HG03521 (cell line): ENCODE measurements at regions not wholly inside any gene's neighbourhood (a gene's known extent, or its start where the extent isn't known, plus 50 kb on each side); places are given as distances from the start of the nearest gene placed in this dataset.
"Not testable (repeated sequence)": the region's sequence is repeated elsewhere in the genome, so short reads cannot be mapped to it uniquely, and the experiment has no call there.

Experiments used
- ATAC-seq: cut with Tn5 transposase; IDR thresholded peaks from one replicate; pipeline ENCODE4 v1.9.1; 2021; ENCODE audit warnings: mild to moderate bottlenecking, moderate library complexity; ENCODE audit not compliant: unreplicated experiment

DNA sequence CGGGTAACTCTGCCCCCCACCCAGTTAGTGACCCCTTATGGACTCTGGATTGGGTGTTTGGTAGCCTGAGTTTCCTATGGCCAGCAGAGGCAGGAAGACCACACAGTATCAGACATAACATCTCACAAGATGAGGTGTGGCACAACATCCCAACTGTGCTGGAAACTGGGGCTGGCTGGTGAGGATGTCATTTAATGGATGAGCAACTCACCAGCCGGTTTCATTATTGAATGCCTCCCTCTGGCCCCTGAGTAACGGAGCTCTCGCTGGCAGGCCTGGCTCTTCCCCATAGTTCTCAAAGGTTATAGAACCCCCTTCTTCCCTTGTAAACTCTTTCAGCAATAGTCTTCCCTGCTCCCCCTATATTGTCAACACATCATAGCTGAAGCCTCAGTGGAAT is 195.0 kb downstream of the BCL11A start:
- ATAC-seq, result no peak

DNA sequence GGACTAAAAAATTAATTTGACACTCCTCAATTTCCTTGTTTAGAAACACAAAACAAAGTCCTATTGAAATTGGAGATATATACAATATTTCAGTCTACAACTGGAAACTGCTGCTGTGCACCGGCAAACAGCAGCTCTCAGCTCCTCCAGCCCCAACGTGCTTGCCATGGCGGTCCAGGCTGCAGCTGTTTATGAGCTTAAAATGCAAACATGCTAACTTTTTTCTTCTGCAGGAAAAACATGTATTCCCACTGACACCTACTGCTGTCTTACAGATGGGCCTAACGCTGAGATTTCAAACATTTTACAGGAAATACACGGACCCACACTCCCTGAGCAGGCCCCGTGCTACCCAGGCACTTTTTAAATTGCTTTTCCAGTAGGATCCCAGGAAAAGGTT is 195.5 kb downstream of the BCL11A start:
- no peak for ATAC-seq

DNA sequence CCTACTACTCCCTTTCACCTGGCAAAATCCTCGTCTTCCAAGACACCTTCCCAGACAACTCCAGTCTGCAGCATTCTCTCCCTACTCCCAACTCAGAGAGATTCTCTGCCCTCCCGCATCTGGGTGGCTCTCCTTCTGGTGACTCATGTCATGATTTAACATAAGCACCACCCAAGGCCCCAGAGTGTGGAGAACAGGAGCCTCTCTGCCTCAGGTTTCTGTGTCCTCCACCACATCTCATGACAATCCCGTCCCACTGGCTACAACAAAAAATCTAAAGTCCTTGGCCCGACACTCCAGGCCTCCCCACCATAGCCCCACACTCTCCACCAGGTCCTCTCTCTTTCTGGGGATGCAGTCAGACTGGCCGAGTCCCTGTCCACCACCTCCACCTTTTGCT is 197.1 kb downstream of the BCL11A start:
- no peak for ATAC-seq

DNA sequence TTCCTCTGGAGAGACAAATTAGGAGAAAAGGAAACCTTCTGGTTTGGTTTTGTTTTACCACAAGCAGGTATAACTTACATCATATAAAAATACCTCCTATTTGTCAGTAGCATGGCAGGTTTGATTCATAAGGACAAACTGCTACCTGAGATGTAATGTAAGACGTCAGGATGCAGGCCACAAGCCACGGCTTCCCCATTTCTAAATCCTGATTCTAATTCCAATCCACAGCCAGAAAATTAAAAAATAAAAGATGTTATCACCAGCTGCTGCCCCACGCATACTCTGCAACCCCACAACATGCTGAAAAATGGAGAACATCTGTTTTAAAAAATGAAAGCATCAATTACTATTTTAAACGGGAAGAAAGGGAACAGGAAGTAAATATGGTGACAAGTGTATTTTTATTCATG is 197.6 kb downstream of the BCL11A start:
- ATAC-seq, result no peak

DNA sequence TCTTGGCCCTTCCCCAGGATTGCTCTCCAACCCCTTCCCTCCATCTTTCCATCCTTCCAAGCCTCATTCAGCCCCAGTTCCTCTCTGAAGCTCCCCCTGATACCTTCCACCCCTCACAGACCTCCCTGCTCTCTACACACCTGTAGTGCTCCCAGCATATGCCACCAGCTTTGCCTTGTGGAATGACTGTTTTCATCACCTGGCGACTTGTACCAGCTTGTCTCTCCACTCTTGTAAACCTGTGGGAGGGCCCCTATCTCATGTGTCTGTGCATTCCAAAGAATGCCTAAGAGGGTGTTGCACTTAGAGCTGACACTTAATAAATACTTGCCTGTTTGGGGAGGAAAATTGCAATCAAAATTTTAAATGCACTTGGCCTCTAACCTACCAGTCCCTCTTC is 198.7 kb downstream of the BCL11A start:
- no peak for ATAC-seq

DNA sequence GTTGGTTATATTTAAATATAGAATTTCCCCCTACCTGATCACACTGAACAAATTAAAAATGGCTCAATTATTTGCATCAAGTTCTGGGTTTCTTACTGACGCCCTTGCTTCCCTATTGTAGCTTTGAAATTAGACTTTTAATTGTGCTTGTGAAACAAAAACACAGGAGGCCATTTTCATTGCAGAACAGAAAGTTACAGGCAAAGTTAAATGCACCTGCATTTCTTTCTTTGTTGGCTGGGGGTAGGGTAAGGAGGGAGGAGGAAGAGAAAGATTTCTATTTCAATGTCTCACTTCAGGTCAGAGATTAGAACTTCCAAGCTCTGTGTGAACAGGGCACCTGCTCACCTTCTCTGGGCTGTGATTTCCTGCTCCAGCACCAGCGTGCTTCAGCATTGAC is 199.6 kb downstream of the BCL11A start:
- peak; percentile 46 for ATAC-seq

DNA sequence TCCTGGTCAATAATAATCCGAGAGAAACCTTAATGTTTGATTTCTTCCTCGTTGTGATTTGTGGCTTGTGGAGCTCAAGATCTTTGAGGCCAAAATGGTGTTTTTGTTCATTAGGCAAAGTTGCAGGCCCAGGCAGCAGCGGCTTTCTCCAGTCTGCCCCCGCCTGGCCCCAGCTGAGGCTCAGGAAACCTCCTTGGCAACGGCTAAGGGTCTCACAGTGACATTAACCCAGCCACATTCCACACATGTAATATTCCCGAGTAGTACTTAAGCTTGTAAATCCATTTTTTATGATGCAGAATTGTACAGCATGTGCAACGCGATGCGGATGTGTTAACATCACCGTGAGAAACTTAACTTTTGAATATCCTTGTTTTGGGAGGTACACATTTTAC is 200.1 kb downstream of the BCL11A start:
- peak; percentile 11 for ATAC-seq

DNA sequence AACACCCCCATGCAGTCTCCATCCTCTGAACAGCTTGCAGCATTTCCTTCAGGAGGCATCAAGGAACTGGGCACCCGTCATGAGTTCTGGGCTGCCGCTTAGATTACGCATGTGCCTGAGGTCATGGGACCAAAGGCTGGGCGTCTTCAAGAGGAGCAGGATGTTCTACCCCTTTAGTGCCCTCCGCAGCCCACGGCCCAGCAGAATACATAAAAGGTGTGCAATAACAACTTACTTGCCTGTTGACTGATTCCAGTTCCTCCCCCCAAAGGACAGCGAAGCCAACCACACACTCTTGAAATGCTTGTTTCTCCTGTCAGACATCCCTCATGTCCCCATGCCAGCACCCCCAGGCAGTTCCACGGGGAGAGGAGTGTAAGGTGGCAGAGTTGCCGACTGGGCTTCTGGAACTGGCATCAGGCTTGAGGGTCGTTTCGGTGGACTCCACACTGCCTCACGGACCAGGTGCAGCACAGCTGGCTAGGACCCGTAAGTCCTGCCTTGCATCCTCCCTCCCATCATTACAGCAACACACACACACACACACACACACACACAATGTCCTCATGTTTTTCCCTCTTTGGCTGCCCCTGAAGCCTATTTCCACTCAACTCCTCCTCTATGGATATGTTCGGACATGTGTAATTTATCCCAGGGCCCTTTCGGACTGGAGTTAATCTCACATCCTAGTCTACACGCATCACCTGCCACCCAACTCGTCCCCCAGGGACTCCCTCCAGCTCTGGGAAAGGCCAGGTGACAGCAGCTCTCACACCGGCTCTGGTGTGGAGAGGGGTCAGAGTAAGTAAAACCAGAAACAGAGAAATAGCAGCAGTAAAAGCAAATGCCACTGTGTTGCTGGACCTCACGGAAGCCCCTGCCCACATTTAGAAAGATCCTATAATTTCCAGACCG is 200.7 kb downstream of the BCL11A start:
- no peak for ATAC-seq

DNA sequence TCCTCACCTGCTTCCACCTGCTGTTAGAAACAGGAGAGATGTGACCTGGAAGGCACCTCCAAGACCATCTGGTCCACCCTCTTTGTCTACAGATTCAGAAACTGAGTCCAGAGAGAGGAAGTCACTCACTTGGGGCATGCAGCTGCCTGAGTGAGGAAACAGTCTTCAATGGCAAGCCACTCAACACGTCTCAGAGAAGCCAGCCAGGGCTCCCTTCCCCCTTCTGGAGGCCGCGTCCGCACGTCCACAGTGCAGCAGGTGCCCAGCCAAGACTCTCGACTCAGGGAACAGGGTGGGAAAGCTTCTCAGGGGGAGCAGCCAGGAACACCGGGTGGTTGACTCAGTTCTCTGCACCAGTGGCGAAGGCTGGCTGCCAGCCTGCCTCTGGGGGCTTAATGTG is 201.7 kb downstream of the BCL11A start:
- ATAC-seq, result no peak

DNA sequence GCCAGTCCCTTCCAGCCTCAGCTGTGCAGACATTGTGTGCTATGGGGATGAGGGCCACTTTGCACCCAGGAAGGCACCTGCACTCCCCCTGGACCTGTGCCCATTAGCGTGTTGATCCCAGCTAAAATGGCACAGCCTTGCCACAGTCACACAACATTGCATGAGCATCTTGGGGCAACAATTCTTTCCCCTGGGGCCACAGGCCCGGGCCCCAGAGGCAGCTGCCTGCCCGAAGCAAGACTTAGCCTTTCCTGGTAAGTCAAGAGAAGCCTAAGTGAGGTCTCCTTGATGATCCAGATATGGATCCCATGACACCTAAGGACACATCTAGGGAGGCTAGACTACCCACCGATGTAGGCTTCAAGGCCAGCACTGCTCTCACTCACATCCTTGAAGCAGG is 202.1 kb downstream of the BCL11A start:
- no peak for ATAC-seq

DNA sequence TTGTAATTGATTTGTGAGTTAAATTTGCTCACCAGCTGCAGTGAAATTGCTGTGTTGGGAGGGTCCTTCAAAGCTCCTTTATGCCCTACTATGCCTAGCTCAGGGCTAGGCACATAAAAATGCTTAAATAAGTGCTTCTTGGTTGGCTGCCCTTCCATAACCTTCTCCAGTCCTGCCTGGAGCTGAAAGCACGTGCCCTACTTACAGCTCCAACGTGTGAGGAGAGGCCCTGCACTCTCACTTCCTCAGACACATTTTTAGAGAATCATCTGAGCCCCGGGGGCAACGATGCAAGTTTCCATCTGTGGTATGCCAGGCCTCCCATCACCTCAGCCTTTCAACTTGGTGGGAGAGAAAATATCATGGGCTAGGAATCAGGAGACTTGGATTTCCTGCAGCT is 202.7 kb downstream of the BCL11A start:
- no peak for ATAC-seq

DNA sequence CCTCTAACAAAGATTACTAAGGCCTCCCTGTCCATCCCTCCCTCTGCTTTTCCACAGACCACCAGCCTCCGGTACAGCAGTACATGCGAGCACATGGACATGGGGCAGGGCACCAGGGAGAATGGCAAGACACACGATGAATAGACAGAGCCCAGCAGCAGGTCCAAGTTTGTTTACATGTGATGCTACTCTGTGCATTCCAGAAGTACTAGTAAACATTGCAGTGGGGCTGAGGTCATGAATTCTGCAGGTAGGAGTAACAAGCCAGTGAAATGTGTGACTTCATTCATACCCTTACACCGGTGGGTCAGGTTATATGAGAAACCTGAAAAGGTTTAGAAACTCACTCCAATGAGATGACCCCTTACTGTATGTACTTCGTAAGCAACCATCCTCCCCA is 205.7 kb downstream of the BCL11A start:
- ATAC-seq, result no peak

DNA sequence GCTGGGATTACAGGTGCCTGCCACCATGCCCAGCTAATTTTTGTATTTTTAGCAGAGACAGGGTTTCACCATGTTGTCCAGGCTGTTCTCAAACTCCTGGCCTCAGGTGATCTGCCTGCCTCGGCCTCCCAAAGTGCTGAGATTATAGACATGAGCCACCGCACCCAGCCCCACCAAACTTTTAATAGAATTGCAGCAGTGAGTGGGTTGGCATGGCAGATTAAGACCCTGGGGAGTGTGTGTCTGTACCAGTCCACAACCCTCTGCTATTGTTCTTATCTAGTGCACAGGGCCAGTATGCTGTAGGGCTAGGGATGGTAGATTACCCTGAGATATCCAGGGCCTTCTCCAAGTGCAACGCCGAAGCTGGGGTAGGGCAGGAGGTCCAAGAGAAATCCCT is 211.0 kb downstream of the BCL11A start:
- ATAC-seq, result not testable (repeated sequence)

DNA sequence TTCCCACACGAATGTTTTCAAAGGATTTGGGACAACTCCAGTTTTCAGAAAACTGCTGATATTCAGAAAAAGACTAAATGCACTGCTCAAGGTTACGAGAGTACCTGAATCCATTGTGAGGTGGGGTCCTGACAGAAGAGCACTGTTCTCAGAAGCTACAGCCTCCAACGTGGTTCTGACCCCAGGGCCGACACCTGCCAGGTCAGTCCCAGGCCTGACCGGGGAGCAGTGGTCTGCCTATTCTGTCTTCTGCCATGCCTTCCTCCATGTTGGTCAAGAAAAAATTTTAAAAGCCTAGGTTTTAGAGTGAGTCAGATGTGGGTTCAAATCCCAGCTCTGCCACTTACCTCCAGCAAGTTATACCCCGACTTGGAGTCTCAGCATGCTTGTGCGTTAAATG is 212.3 kb downstream of the BCL11A start:
- ATAC-seq, result no peak

DNA sequence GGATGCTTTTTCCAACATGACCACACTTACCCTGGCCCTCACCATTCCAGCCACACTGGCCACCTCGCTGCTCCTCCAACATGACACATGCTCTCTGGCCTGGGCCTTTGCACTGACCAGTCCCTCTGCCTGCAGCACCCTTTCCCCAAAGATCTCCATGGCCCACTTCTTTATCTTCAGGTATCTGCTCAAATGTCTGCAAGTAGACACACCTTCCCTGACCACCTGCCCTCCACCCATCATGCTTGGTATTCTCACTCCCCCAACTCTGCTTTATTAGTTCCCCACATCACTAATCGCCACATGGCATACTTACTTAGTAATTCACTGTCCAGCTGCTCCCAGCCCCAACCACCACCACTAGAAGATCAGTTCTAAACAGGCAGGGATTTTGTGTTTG is 214.2 kb downstream of the BCL11A start:
- ATAC-seq, result no peak

DNA sequence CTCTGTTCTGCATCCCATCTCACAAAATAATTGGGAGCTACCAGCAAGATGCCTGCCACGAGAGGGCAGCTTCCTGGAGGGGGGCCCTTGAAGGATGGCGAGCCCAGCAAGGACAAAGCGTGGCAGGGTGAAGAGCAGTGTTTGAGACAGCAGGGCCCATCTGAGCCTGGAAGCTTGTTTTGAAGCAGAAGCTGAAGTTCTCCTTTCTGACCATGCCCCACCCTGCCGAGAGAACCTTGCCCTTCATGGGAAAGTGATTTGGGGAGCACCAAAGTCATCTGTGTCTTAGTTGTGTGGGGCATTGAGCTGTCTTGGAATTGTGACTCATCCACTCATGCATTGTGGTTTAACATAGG is 216.3 kb downstream of the BCL11A start:
- no peak for ATAC-seq

DNA sequence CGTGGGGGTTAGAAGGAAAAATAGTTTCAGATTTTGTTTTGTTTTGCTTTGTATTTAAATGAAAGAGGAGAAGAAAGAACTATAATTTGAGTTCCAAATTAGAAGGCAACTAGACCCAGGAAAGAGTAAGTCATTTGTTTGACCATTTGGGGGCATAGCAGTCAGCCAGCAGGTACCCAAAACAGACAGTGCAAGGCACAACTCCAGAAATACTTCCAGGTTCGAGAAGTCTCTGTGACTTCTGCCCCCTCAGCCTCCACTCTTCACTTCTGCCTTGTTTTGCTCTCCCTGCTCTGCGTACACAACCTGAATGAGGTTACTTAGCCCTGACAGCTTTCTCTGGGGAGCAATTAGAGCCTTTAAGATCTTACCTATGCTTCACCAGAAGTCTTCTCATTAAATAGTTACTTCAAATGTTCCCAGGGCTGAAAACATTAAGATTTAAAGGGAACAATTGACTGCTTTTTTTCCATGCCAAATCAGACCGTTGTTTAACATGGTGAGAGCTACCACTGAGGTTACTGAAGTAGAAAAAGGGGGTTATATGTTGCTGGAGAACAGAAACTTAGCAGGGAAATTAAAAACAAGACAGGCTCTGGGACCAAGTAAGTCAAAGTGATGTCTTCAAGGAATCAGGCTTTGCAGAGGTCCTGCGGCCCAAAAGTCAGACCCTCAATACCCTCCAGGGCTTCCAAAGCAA is 216.9 kb downstream of the BCL11A start:
- no peak for ATAC-seq

DNA sequence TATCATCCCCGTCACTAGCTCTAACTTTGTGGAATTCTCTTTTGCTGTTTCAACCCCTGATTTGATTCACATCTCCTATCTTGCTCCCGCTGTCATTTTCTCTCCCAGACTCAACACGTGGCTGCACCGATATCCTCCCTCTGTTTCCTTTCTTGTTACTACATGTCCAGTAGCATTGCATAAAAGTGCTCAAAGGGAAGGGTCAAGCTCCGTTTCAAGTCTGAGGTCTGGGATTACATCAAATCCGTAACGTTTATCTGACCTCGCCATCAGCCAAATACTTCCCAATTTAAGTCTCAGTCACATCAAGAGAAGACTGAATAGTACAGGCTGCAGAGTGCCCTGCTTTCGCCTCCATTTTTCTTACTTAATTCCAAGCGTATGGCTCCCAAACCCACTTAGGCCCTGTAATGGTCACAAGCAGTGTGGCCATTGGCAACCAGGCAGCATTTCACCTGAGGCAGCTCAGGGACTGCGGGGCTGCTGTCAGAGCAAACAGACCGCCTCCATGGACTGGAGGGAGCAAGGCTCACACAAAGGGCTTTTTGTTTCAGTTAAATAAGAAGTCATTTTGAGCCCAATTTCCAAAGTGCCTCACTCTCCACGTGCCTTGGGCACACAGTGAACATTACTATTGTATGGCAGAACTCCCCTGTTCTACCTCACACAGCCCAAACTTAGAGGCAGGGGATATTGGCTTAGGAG is 217.8 kb downstream of the BCL11A start:
- no peak for ATAC-seq

DNA sequence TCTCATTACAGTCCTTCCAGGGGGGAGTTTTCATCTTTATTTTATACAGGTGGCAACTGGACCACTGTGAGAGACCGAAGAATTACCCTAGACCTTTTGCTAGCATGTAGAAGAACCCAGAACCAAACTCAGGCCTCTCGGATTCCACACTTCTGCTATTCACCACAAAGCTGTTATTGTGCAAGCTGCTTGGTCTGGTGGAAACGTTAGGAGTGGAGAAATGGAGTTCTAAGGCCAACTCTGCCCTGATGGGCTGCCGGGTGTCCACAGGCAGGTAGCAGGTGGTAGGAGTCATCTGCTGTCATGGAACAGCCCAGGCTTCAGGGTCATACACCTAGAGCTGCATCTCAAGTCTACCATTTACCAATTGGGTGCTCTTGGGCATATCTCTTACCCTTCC is 218.8 kb downstream of the BCL11A start:
- ATAC-seq, result no peak

DNA sequence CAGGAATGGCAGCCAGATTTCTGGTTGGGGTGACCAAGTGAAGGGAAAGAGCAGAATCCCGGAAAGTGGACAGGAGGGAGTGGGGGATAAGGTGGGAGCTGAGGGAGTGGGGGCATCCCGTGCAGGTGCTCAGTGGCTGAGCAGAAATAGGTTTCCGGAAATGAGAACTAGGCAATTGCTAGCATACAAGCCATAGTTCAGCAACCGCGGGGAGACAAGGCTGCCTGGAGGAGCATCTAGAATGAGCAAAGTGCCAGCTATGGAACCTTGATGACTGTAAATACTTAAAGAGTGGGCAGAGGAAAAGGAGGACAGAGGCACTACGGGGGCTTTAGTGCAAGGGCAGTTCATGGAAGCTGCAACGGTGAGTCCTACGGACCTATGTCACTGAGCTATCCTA is 220.2 kb downstream of the BCL11A start:
- ATAC-seq, result no peak

DNA sequence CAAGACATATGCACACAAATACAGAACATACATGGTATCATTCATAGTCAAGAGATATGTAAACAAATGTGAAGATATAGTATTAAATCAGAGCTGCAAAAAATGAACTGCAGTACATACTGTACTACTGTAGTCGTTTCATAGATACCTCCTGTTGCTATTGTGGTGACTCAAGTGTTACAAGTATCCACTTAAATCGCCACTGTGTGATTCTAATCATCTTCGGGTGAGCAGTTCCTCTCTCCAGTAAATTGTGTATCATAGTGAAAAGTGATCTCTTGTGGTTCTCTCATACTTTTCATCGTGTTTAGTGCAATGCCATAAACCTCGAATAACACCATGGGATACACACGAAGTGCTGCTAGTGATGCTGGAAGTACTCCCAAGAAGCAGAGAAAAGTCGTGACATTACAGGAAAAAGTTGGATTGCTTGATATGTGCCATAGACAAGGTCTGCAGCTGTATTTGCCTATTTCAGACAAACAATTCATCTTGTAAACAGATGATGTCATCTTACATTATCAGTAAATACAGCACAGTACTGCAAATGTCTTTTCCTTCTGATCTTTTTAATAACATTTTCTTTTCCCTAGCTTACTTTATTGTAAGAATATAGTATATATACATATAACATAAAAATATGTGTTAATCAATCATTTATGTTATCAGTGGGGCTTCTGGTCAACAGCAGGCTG is 222.2 kb downstream of the BCL11A start:
- no peak for ATAC-seq
